PC-3 (cell line): ENCODE measurements at regions not wholly inside any gene's neighbourhood (a gene's known extent, or its start where the extent isn't known, plus 50 kb on each side); places are given as distances from the start of the nearest gene placed in this dataset.

Source experiments
- EZH2 ChIP-seq: fragments of 300-600 bp; sonication (generic); IDR thresholded peaks from one replicate; pipeline ENCODE4 v1.6.1; 2017; ENCODE audit warnings: antibody characterized with exemption, mild to moderate bottlenecking, low read length; ENCODE audit not compliant: unreplicated experiment
- EZH2phosphoT487 ChIP-seq: fragments of 300-600 bp; sonication (generic); IDR thresholded peaks from 2 replicates; pipeline ENCODE4 v1.6.1; 2018; ENCODE audit warnings: mild to moderate bottlenecking, antibody characterized with exemption, low read length, borderline replicate concordance
- TF ChIP-seq, protein P1 (sequence below): fragments of 300-600 bp; sonication (generic); conservative IDR thresholded peaks from 2 replicates; pipeline ENCODE4 v1.5.1; 2017; ENCODE audit warnings: antibody characterized with exemption, low read depth, mild to moderate bottlenecking, low read length

DNA sequence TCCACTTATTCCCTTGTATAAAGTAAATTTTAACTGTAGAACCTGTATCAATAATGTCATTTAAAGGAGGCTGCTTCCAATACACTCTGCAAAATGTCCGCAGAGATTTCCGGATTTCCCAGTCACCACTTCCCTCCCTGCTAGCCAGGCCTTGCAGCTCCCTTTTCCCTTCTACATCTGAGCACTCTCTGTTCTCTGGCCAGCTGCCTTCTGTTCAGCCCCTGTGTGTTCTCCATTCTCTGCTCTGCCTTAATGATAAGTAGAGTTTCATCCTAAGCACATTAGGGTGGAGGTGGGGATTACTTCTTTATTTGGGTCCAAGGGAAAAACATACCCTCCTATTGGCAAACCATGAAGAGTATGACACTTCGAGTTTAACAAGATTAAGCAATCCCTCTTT, 719.6 kb upstream of the WWC1 start:
- TF ChIP-seq, protein P1, sequence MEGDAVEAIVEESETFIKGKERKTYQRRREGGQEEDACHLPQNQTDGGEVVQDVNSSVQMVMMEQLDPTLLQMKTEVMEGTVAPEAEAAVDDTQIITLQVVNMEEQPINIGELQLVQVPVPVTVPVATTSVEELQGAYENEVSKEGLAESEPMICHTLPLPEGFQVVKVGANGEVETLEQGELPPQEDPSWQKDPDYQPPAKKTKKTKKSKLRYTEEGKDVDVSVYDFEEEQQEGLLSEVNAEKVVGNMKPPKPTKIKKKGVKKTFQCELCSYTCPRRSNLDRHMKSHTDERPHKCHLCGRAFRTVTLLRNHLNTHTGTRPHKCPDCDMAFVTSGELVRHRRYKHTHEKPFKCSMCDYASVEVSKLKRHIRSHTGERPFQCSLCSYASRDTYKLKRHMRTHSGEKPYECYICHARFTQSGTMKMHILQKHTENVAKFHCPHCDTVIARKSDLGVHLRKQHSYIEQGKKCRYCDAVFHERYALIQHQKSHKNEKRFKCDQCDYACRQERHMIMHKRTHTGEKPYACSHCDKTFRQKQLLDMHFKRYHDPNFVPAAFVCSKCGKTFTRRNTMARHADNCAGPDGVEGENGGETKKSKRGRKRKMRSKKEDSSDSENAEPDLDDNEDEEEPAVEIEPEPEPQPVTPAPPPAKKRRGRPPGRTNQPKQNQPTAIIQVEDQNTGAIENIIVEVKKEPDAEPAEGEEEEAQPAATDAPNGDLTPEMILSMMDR = no peak
- TF ChIP-seq EZH2phosphoT487 = no peak
- TF ChIP-seq EZH2 = no peak
